HG03565 (cell line): ENCODE measurements at regions not wholly inside any gene's neighbourhood (a gene's known extent, or its start where the extent isn't known, plus 50 kb on each side); places are given as distances from the start of the nearest gene placed in this dataset.
A peak's percentile ranks its signal among the peaks of the same experiment; 100 is the strongest.

Experiments
- ATAC-seq: cut with Tn5 transposase; IDR thresholded peaks from one replicate; pipeline ENCODE4 v1.9.1; 2021; ENCODE audit warnings: mild to moderate bottlenecking, moderate library complexity; ENCODE audit not compliant: unreplicated experiment

GRCh38 chr6:164507206-164507940, 802.0 kb downstream of the C6orf118 start:
- peak; percentile 82 for ATAC-seq

- no peak for ATAC-seq
Measured at GRCh38 chr6:164505425-164505824, 804.0 kb downstream of the C6orf118 start.

GRCh38 chr6:164502833-164503232, 806.6 kb downstream of the C6orf118 start:
- no peak for ATAC-seq

GRCh38 chr6:164495882-164496495, 813.4 kb downstream of the C6orf118 start:
- no peak for ATAC-seq

DNA sequence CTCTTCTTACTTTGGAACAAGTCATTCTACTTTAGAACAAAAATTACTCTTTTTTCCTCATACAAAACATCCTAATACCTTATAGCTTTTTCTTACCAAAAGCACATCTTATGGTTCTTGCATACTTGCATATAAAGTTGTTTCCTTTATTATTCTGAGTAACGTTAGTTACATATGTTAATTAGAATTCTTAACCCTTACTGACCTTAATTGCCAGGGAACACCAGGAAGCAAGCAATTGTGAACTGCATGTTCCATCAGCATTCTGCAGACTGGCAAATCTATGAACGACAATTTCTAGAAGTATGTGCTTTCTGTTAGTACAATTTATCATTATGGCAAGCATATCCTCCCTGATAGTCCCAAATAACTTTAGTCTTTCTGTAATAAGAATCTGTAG, 831.0 kb downstream of the C6orf118 start:
- no peak for ATAC-seq

- ATAC-seq, result no peak
Measured at GRCh38 chr6:164477790-164478189, 831.6 kb downstream of the C6orf118 start.

DNA sequence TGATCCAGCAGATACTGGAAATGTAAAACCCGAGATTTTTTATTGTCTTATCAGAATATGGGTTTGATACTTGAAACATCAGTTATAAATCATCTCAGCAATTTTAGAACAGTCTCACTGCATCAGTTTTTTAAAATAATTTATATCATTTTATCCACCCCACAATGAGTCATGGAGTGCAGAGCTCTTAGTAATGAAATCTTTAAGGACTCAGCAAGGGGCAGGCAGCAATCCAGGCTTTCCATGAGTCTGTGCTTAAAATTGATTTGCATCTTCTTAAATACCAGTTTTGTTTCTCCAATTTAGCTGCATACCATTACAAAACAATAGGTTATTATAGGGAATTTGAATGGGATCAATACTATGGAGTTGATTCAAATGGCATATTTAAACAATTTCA, 832.3 kb downstream of the C6orf118 start:
- no peak for ATAC-seq

GRCh38 chr6:164469276-164469949, 840.0 kb downstream of the C6orf118 start:
- no peak for ATAC-seq

DNA sequence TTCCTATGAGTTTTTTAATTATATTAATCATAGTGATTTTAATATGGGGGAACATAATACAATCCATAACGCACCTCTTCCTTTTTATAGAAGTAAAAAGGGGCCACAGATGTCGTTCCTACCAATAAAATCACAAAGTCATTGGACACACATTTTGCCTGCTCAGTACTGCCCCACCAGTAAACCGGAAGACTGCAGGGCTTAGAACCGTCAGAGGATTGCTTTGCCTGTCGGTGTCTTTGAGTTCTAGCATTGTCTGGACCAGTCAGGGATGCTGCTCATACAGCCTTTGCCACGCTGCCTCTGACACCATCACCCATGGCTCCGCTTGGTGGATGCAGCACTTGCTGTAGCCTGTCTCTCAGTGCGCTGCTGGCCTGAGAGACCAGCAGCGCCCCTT, 853.6 kb downstream of the C6orf118 start:
- no peak for ATAC-seq

- ATAC-seq, result no peak
Measured at GRCh38 chr6:164453835-164454234, 855.6 kb downstream of the C6orf118 start.

- ATAC-seq, result no peak
Measured at GRCh38 chr6:164442572-164442971, 866.8 kb downstream of the C6orf118 start.

DNA sequence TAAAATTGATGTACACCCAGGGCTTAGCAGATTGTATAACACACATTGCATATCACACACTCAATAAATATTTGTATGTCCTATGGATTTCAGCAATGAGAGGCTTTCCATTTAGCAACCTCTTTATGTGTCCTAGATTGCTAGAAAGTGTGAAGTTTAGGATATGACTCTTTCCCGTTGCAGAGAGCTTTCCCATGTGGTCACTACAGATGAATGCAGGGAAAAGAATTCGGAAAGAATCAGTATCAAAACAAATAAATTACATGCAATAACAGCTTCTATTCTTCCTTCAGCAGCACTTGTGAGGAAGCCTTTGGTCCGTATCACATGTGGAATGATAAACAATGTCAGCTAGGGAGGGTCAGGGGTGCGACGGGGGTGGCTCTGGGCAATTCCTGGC, 870.1 kb downstream of the C6orf118 start:
- ATAC-seq, result no peak

DNA sequence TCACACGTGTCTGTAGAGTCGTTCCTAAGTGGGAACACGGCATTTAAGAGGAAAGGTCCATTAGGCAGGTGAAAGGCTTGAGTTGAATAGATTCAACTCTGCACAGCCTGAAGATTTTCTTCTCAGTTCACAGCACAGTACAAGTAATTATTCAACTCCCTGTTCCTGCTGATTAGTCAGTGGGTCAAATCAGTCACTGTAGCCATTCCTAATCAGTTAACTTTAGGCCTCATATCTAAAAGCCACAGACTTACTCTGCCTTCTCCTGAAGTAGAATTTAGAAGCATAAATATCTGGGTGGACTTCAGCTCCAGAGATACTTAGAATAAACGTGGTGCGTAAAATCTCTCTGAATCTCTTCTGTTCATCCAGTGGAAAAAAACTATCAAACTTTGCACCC, 872.4 kb downstream of the C6orf118 start:
- ATAC-seq, result no peak

GRCh38 chr6:164427728-164428402, 881.5 kb downstream of the C6orf118 start:
- ATAC-seq, result no peak

GRCh38 chr6:164424489-164424888, 884.9 kb downstream of the C6orf118 start:
- no peak for ATAC-seq

GRCh38 chr6:164419099-164419498, 890.3 kb downstream of the C6orf118 start:
- no peak for ATAC-seq

- ATAC-seq, result no peak
Measured at GRCh38 chr6:164418262-164418588, 891.2 kb downstream of the C6orf118 start.

DNA sequence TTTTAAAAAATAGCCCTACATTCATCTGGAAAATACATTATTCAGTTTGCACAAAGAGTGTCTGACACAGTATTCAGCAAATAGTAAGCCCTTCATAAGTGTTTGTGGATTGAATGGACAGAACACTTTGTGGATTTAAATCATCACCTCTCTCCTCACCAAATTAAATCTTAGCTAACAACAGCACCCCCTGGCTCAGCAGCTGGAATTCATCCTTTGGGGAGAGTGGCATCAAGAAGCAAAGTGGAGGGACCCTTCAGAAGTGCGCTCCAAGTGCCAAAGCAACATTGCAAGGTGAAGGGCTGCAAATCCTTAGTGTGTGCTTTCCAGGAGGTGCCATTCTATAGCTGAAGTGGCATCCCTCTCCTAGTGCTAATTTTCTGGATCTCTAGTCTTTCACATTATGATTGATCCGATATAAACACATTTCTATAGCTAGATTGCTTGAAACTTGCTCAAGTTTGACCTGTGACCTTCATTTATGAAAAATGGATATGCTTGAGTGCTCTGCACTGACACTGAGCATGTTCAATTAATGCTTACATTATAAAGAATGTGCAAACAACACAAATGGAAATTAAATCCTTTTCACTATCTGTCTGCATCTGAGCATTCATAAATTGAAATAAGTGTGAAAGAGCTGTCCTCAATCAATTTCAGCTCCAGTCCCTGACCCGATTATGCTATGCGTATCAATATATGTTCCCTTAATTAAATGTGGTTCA, 891.7 kb downstream of the C6orf118 start:
- ATAC-seq, result no peak

DNA sequence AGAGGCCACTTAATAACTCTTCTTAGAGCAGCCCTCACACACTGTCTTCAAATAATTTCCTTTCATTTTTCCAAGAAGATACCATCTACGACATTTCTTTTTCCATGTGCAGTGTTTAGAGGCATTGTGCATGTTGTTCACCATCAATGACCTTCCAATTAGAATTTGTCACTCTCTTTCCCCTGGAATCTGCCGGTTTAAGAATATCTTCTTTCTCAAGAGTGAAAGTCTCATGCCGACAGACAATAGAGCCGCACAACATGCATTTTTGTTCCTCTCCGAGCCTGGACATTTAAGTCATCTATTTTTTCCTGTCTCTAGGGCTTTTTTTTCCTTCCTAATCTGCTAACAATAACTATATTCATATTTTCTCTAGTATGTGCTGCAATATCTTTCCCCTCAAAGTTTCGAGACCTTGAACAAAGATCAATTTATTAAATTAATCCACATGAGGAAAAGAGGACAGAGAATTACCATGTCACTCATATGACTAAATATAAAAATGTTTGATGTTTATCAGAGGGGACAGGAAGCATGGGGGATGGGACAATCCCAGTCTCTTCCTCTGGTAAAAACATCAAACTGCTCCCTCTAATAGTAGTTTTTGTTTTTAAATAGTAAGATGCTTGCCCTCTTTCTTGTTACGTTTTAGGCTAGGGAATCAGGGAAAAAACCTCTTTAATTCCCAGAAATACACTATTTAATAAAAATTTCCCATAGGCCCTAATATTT, 893.4 kb downstream of the C6orf118 start:
- no peak for ATAC-seq

- no peak for ATAC-seq
Measured at GRCh38 chr6:164414695-164415094, 894.7 kb downstream of the C6orf118 start.
